ENCODE measurements at regions not wholly inside any gene's neighbourhood (a gene's known extent, or its start where the extent isn't known, plus 50 kb on each side); places are given as distances from the start of the nearest gene placed in this dataset.

DNA sequence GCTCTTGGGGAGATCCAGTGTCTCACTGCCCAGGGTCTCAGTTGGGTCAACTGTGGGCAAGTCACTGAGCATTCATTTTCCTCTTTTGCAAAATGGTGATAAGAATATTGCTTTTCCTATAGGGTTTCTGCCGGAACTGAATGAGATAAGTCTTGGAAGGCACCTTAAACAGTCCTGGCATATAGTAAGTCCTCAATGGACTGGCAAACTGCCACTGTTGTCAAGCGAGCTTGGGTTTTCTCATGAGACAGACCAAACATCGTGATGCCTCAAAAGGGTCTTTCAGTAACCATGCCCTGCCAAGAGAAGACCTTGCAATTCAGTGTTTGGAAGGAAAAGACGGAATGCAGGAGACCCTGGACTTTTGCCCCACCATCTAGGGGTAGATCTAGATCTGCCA lies 251.5 kb downstream of the WDR11 start:
- no peak for DNase-seq

DNA sequence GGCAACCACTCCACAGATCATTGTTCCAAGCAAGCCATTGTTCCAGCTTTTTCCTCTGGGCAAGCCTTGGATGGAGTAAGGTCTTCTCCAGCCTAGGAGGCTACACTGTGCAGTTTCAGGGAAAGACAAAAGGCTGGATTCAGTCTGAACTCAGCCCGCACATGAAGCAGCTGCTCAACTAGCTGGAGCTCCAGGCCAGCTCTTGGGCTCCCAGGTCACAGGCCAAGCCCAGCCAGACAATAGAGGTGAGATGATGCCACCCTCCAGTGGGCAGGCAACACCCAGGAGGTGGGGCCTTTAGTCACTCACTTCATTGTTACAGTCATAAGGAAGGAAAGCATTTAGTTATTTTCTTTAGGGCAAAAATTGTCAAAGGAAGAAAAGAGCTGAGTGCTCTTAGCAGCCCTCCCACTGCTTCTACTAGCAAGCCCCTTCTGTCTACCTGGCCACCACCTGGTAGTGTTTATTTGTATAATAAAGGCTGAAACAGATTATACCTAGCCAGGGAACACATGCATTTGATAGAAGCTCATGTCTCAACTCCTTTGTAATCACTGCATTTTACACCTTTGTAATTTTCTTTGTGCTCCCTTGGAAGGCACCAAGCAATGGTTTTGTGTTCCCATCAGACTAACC lies 253.4 kb downstream of the WDR11 start:
- DNase-seq, result no peak

DNA sequence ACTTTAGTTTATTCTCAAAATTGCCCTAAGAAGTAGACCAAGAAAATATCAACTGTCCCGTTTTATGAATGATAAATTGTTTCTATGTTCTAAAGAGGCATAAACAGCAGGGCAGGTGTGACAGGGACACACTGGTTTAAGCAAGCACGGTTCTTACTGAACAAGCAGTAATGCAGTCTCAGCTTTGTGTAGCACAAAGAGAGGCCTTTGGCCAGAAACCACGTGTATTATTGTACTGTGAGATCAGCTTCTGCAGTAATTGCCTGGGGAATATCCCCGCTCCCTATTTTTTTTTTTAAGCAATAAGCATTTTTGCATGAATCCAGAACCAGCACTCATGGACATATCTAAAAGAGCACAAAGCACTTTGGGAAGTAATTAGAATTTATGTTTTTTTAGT lies 255.4 kb downstream of the WDR11 start:
- DNase-seq, result no peak

DNA sequence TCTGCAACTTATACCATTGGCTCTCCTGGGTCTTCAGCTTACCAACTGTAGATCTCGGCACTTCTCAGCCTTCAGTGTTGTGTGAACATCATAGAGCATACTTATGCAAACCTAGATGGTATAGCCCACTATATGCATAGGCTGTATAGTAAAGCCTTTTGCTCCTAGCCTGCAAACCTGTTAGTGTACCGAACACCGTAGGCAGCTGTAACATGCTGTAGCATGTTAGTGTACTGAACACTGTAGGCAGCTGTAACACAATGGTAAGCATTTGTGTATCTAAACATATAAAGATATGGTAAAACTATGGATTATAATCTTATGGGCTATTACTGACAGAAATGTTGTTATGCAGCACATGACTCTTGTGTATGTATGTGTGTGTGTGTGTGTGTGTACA lies 256.9 kb downstream of the WDR11 start:
- DNase-seq, result no peak

DNA sequence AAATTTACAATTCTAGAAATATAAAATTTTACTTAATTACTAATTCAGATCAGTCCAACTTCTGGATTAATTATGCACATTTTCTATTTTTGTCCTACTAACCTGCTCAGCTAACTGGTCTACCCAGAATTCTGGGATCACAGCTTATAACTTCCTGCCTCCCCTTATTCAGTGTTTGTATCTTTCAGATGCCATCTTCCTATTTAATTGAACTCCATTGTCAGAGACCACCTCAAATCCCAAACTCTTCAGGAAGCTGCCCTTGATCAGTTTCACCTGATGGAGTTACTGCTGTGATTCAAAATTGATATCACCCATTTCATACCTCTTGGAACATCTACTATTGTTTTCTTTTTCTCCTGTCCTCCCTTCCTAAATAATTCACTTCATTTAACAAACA lies 259.2 kb downstream of the WDR11 start:
- DNase-seq, result no peak

DNA sequence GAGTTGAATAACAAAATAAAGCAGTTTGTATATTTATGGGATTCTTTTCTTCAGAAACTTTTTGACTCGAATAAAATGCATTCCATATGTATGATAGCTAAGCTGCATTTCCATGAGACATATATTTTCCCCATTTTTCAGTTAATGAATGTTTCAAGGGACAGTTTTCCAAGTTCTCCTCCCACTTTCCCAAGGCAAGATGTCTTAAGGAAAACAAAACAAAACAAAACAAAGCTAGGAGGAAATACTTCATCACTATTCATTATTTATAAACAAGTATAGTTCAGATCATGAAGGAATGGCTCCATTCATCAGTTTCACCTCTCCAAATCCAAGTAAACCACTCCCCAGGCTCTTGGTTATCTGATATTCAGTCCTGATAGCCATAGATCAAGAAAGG lies 261.0 kb downstream of the WDR11 start:
- no peak for DNase-seq

DNA sequence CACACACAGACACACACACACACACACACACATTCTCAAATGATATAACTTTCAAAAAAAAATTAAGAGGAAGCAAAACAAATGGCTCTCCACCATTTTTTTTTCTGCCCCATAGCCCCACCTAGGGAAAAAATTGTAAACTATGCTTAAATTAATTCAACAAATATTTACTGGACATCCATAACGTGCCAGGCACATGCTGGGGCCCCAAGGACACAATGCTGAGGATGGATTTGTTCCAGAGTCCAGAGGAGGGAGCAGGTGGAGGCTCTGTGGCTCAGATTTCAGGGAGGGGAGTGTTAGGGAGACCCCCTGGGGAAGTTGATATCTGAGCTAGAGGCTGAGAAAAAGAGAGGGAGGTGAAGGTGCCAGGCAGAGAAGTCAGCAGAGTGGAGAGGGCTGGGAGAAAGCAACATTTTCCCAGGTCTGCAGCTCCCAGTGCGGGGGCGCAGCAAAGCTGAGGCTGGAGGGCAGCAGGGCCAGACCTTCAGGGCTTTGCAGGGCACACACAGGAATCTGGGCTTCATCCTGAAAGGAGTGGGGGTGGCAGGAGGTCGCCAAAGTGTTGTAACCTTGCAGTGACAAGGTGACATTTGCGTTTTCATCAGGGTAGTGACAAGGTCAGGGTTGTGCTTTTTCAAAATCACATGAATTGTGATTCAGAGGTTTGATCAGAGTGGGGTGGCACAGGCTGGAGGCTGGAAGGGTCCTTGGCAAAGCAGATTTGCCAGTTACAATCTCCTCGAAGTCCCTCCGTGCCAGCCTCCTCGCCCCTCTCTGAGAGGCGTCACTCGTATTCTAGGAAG lies 261.6 kb downstream of the WDR11 start:
- DNase-seq, result peak in 1 of 2 donors; percentile 1

DNA sequence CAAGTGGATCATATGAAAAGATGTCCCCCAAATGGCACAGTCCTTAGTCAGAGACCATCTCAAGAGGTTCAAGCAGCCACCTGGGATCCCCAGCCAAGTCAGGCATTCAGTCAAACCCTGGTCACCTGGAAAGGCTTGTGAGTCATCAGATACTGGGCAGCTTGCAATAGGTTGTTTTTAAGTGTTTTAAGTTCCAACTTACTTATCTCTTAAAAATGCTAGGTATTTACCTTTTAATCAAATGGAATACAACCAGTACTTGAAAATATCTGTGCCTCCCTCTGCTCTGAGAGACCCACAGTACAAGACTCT lies 262.2 kb downstream of the WDR11 start:
- no peak for DNase-seq

DNA sequence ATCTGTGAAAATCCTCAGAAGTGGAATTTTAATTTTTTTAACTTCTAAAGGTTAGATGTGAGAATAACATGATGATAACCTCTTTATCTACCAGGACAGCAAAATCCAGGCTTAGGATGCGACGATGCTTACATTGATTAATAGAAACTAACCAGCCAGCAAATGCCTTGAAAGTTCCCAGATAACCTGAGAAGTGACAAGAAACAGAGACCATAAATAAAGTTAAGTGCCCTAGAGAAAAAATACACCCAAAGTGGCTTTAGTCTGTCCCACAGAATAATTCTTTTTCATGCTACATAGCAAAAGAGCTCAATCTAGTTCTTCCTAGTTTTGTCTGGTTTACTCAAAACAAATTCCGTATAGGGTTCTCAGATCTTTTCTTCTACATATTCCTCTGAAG lies 262.7 kb downstream of the WDR11 start:
- DNase-seq, result no peak

DNA sequence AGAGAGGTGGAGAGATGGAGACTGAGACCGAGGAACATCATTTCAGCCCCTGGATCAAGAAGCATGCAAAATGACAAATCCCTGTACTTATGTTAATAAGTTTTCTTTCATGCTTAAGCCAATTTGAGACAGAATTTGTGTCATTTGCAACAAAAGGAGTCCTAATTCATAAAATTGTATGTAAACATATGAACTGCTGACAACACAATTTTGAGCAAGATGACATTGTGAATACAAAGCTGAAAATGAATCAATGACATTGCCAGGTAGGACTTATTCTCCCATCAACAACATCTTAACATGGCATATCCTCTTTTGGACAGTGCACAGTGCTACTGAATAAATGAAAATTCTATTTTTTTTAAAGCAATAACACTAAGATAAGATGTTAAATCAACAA lies 264.0 kb downstream of the WDR11 start:
- DNase-seq, result no peak

DNA sequence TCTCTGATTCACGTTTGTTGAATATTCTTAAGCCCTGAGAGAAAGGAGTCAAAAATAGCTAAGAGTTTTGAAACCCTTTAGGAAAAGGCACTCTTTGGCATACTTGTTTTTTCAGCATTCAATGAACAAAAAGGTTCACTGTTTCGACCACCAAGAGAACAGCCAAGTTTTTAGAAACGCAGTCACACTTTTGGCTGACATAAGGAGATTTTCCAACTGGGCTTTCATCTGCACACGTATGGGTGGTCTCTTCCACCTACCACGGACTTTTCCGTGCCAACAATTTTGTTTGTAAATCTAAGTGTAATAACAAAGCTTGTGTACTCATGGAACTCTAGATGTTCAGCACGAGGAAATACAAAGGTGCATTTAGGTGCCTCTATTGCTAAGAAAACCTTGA lies 270.3 kb downstream of the WDR11 start:
- DNase-seq, result no peak

DNA sequence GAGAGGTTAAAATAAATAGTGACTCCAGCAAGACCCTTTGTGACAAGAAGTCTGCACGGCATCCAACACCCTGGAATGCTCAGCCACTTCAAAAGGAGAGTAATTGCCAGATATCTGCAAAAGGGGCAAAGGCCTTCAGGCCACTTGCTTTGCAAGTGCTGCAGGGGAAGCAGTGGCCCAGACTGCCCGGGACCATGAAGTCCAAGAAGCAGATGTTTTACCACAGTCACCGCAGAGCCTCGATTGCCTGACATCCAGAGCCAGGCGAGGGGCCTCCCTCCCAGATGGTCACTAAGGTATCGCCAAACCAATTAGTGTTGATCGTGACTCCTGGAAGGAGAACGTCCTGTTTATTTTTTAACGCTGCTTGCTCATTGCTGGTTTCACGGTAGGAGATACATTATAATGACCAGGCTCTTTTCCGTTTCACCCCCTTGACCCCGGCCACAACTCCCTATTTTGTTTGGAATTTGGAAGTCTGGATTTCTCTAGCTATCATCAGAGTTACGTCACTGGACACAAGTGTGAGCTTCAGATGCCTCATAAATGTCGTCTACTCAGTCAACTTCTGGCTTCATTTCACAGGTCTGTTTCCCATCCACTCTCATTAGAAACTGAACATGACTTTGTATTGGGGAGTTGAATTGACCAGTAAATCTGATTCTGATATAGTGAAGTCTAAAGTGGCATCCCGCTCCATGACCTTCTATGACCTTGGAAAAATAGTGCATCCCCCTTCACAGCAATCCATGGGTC lies 276.2 kb downstream of the WDR11 start:
- DNase-seq, result no peak

DNA sequence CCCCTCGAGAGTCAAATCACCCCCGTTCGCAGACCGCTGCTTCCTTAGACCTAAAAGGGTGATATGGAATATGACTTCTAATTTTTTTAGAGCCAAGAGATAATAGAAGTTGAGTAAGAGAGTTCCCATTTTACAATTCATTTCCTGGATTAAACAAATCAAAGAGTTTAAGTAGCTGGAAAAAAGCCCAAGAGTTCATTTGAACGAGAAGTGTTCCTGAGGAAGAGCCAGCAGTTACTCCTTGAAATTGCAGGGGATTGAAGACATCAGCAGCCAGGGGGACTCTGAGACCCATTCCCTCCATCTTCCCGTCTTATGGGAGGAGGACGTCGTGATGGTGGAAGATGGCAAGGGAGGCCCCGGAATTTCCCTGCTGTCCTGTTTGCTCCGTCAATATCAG lies 277.0 kb downstream of the WDR11 start:
- no peak for DNase-seq

DNA sequence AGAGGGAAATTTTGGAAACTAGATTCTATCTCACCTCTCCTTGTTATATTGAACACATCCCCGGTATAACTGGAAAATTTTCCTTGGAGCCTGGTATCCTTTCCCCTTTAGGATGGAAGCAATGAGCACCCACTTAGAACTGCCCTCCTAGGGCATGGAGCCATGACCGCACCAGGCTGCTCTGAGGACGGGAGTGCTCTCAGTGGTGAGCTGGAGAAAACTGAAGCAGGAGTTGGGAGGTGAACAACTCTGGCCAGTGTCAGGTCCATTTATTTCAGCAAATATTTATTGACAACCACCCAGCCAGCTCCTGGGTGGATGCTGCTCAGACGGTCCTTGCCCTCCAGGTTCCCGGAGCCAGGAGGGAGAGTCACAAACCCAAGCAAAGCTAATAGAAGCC lies 278.1 kb downstream of the WDR11 start:
- DNase-seq, result no peak

DNA sequence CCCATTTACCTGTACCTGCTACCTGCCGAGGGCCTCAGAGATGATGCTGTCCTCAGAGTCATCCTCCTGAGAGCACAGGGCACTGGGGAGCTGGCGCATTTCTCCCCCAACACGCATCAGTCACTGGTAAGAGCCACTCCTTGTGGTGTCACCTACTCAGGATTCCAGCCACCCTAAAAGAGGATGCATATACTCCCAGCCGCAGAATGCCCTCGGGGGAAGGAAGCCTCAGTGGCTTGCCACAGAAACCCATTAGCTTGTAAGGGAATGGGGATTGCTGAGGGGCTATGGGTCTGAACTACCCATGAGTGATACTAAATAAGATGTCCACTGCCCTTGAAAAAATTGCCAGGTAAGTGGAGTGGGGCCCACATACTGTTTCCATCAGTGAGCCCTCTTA lies 279.2 kb downstream of the WDR11 start:
- DNase-seq, result no peak

DNA sequence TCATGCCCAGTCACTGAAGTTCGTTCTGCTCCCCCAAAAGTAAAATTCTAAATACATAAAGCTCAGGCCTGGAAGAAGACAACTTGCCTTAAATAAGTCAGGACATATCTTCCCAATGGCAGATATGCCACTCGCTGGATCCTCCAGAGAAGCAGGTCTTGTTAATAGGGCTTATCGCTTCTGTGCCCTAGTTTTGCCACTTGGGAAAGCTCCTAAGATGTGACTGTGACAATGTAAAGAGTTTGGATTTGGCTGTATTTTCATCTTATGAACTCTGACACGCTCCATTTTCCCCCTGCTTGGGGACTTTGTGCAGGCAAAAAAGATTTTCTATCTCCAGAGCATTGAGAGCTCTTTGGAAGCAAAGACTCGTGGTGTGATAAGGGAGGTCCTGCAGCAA lies 279.9 kb downstream of the WDR11 start:
- DNase-seq, result no peak

DNA sequence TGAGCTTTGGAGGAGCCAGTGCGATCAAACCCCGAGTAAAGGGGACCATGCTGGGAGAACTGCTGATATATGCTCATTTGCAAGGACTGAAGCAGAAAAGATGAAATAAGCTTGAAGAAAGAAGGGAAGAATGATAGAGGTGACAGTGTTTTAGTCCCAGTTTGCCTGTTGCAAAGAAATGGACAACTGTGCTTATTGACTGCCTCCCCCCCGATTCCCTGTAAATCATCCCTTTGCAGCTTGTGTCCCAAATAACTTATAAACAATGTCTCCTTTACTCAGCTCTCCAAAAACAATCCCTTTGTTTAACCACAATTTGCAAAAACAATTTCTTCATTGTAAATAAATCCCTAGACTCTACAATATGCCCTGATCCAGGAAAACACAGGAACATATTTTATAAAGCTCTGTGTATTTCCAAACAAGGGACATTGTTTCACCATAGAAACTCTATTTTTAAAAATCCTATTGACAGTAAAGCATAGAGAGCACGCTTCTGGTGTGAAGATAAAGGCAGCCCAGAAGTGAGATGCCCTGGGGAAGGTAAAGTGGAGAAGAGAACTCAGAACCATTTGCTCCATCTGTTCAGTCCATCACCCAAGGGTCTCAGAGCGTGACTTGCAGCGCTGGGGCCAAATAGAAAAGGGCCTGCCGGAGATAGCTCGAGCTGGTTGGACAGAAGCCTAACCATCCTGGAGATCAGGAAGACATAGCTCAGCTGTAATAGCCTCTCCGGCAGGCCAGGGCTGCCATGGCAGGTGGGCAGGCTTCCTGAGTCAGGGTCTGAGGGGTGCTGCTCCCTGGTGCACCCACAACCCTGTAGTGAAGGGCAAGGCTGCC lies 280.5 kb downstream of the WDR11 start:
- DNase-seq, result no peak

DNA sequence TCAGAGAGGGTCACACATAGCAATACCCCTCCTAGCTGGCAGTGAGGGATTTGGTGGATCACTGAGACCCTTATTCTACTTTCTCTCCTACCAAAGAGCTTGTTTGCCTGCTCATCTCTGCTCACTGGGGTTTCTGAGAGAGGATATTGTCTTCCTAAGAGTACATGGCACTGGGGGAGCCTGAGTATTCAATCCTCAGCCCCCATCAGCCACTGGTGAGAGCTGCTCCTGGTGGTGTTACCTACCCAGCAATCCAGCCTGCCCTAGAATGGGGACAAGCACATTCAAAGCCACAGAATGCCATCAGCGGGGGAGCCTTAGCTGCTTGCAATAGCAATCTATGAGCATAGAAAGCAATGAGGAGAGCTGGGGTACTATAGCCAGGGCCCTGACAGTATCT lies 281.1 kb downstream of the WDR11 start:
- no peak for DNase-seq

DNA sequence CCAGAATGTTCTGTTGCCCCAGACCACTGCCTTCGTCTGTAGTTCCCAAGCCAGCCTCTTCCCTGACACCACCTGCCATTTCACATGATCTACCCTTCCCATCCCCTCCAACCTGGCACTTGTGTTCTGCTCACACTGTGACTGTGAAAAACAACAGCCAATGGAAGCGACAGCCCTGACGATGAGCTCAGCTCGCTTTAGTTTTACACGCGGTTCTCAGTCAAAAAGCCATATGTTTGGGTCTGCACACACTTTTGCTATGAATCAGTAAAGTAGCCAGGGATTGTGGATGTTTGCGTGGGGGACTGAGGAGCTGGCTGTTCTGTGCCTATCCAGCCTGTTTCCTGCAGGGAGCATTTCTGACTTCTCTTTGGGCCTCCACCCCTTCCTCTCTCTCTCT lies 282.7 kb downstream of the WDR11 start:
- DNase-seq, result no peak

DNA sequence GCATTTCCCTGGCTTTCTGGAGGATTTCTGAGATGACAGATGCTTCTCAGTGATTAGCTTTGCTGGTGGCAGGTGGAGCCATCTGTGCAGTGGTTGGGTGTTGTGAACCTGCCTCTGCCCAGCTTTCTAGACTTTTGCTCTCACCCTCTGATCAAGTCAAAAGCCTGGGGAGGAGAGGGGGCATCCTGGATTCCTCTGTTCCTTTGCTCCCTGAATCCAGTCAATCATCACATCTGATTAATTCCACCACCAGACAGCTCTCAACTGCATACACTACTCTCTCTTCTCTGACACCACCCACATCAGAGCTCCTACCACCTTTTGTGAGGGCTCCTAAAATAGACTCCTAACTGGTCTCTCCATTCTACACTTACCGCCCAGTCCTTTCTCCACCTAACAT lies 283.5 kb downstream of the WDR11 start:
- DNase-seq, result no peak

DNA sequence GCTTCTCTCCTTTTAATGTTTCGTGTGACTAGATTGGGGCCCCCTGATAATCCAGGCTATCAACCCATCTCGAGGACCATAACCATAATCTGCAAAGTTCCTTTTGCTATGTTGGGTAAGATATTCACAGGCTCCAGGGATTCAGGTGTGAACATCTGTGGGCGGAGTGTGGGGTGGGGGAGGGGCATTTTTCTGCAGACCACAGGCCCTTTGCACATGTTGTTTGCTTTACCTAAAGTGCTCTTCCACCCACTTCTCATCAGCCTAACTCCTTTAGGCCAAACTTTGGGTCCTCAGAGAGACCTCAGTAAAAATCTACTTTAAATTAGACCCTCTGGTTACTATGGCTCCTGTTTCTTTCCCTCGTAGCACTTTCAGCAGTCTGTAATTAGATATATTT lies 284.4 kb downstream of the WDR11 start:
- DNase-seq, result no peak

DNA sequence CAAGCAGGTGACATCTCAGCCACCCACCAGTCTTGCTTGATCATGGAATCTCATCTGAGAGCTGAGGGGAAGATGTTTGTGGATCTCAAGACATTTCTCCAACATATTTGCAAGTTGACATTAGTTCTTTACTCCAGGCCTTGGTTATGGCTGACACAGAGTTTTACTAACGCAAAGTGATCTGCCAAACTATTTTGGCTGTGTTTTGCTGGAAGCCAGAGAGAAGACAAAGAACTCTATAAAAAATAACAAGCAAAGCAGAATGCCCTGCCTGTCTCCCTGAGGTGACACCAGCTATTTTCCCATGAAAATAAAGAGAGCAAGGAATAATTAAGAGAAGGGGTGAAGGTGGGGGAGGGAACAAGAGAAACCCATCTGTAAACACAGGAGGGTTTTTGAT lies 286.4 kb downstream of the WDR11 start:
- no peak for DNase-seq
